ENCODE measurements at regions not wholly inside any gene's neighbourhood (a gene's known extent, or its start where the extent isn't known, plus 50 kb on each side); places are given as distances from the start of the nearest gene placed in this dataset.
"Not testable (repeated sequence)": the region's sequence is repeated elsewhere in the genome, so short reads cannot be mapped to it uniquely, and the experiment has no call there.

- Mint-ChIP-seq H3K36me3 (ENCODE audit: low read depth) (no peaks in the 10 kb centered on the region), H3K27me3 (ENCODE audit: low read depth) (peaks cover 3% of the 10 kb centered on the region), H3K4me3 (no peak overlapping the region), H3K9me3 (ENCODE audit: insufficient read depth) (no peaks in the 10 kb centered on the region), H3K27ac (no peak overlapping the region), H3K4me1 (ENCODE audit: low read depth) (no peaks in the 10 kb centered on the region)
- ChIA-PET POLR2A (no interaction called here), CTCF (no interaction called here)
- ATAC-seq (no peak), DNase-seq (no peak)
Measured at GRCh38 chr4:114034189-114034588, 54.7 kb upstream of the ARSJ start.

- Mint-ChIP-seq H3K9me3 (ENCODE audit: insufficient read depth) (no peaks in the 10 kb centered on the region), H3K27me3 (ENCODE audit: low read depth) (peaks cover 6% of the 10 kb centered on the region), H3K4me1 (ENCODE audit: low read depth) (peaks cover 9% of the 10 kb centered on the region), H3K27ac (no peak overlapping the region), H3K36me3 (ENCODE audit: low read depth) (no peaks in the 10 kb centered on the region), H3K4me3 (no peak overlapping the region)
- ATAC-seq = no peak
- CTCF ChIA-PET = no interaction called here
- no peak for DNase-seq
- POLR2A ChIA-PET = no interaction called here
Measured at GRCh38 chr4:114036426-114036825, 57.0 kb upstream of the ARSJ start.

GRCh38 chr4:114036864-114037263, 57.4 kb upstream of the ARSJ start:
- H3K27me3 Mint-ChIP-seq (ENCODE audit: low read depth) = peaks cover 6% of the 10 kb centered on the region
- no peaks in the 10 kb centered on the region for H3K9me3 Mint-ChIP-seq (ENCODE audit: insufficient read depth)
- no peak for DNase-seq
- H3K27ac Mint-ChIP-seq = no peak overlapping the region
- no peak overlapping the region for H3K4me3 Mint-ChIP-seq
- H3K36me3 Mint-ChIP-seq (ENCODE audit: low read depth) = no peaks in the 10 kb centered on the region
- no peak for ATAC-seq
- H3K4me1 Mint-ChIP-seq (ENCODE audit: low read depth) = peaks cover 9% of the 10 kb centered on the region
- CTCF ChIA-PET = no interaction called here
- POLR2A ChIA-PET = no interaction called here

- no peaks in the 10 kb centered on the region for H3K36me3 Mint-ChIP-seq (ENCODE audit: low read depth)
- H3K27ac Mint-ChIP-seq = no peak overlapping the region
- ATAC-seq (no peak), DNase-seq (no peak)
- H3K27me3 Mint-ChIP-seq (ENCODE audit: low read depth) = peaks cover 6% of the 10 kb centered on the region
- peaks cover 9% of the 10 kb centered on the region for H3K4me1 Mint-ChIP-seq (ENCODE audit: low read depth)
- no peak overlapping the region for H3K4me3 Mint-ChIP-seq
- POLR2A ChIA-PET = no interaction called here
- H3K9me3 Mint-ChIP-seq (ENCODE audit: insufficient read depth) = no peaks in the 10 kb centered on the region
- CTCF ChIA-PET = interaction anchor here (1.5 kb wide), 1 partner anchor 643 kb away, joined by 3 read pairs; no protein-coding TSS in a partner anchor
Measured at GRCh38 chr4:114037988-114038387, 58.5 kb upstream of the ARSJ start.

GRCh38 chr4:114038762-114039387, 59.4 kb upstream of the ARSJ start:
- Mint-ChIP-seq H3K9me3 (ENCODE audit: insufficient read depth) (no peaks in the 10 kb centered on the region), H3K36me3 (ENCODE audit: low read depth) (no peaks in the 10 kb centered on the region), H3K4me3 (no peak overlapping the region), H3K27ac (no peak overlapping the region), H3K4me1 (ENCODE audit: low read depth) (peaks cover 9% of the 10 kb centered on the region), H3K27me3 (ENCODE audit: low read depth) (peaks cover 6% of the 10 kb centered on the region)
- ChIA-PET POLR2A (interaction anchor here (0.5 kb wide), 1 partner anchor 65 kb away, joined by 3 read pairs; no protein-coding TSS in a partner anchor), CTCF (interaction anchor here (1.5 to 1.6 kb wide), 2 partner anchors 32 to 644 kb away, joined by 3 read pairs; no protein-coding TSS in a partner anchor)
- ATAC-seq (no peak), DNase-seq (no peak)

- DNase-seq = no peak
- peaks cover 6% of the 10 kb centered on the region for H3K27me3 Mint-ChIP-seq (ENCODE audit: low read depth)
Measured at GRCh38 chr4:114040319-114041116, 61.1 kb upstream of the ARSJ start.

GRCh38 chr4:114041117-114041475, 61.6 kb upstream of the ARSJ start:
- no peaks in the 10 kb centered on the region for H3K9me3 Mint-ChIP-seq (ENCODE audit: insufficient read depth)
- ATAC-seq = no peak
- DNase-seq = no peak
- H3K4me1 Mint-ChIP-seq (ENCODE audit: low read depth) = peaks cover 9% of the 10 kb centered on the region
- no peak overlapping the region for H3K4me3 Mint-ChIP-seq
- POLR2A ChIA-PET = no interaction called here
- H3K27ac Mint-ChIP-seq = no peak overlapping the region
- no peaks in the 10 kb centered on the region for H3K36me3 Mint-ChIP-seq (ENCODE audit: low read depth)
- CTCF ChIA-PET = no interaction called here
- peaks cover 6% of the 10 kb centered on the region for H3K27me3 Mint-ChIP-seq (ENCODE audit: low read depth)

More at GRCh38 chr4:114040319-114041116, 61.1 kb upstream of the ARSJ start:
- Mint-ChIP-seq H3K4me3 (no peak overlapping the region), H3K4me1 (ENCODE audit: low read depth) (peaks cover 9% of the 10 kb centered on the region), H3K9me3 (ENCODE audit: insufficient read depth) (no peaks in the 10 kb centered on the region), H3K27ac (no peak overlapping the region), H3K36me3 (ENCODE audit: low read depth) (no peaks in the 10 kb centered on the region)
- POLR2A ChIA-PET = no interaction called here
- CTCF ChIA-PET = interaction anchor here (0.9 to 1.6 kb wide), 2 partner anchors 30 to 120 kb away, joined by 3 to 4 read pairs; no protein-coding TSS in a partner anchor
- ATAC-seq = peak; percentile 42

- no peak for ATAC-seq
- no peak for DNase-seq
- POLR2A ChIA-PET = no interaction called here
- peaks cover 9% of the 10 kb centered on the region for H3K4me1 Mint-ChIP-seq (ENCODE audit: low read depth)
- no peaks in the 10 kb centered on the region for H3K36me3 Mint-ChIP-seq (ENCODE audit: low read depth)
- no peak overlapping the region for H3K4me3 Mint-ChIP-seq
- H3K9me3 Mint-ChIP-seq (ENCODE audit: insufficient read depth) = no peaks in the 10 kb centered on the region
- CTCF ChIA-PET = no interaction called here
- H3K27me3 Mint-ChIP-seq (ENCODE audit: low read depth) = peaks cover 3% of the 10 kb centered on the region
- no peak overlapping the region for H3K27ac Mint-ChIP-seq
Measured at GRCh38 chr4:114043116-114043515, 63.7 kb upstream of the ARSJ start.

GRCh38 chr4:114044351-114044750, 64.9 kb upstream of the ARSJ start:
- H3K27me3 Mint-ChIP-seq (ENCODE audit: low read depth); ATAC-seq; H3K9me3 Mint-ChIP-seq (ENCODE audit: insufficient read depth); H3K27ac Mint-ChIP-seq; POLR2A ChIA-PET; H3K36me3 Mint-ChIP-seq (ENCODE audit: low read depth); H3K4me1 Mint-ChIP-seq (ENCODE audit: low read depth); H3K4me3 Mint-ChIP-seq; DNase-seq: not testable (repeated sequence)
- CTCF ChIA-PET = interaction anchor here (0.6 kb wide), 1 partner anchor 139 kb away, joined by 3 read pairs; no protein-coding TSS in a partner anchor

GRCh38 chr4:114046331-114046730, 66.9 kb upstream of the ARSJ start:
- Mint-ChIP-seq H3K4me1 (ENCODE audit: low read depth) (no peaks in the 10 kb centered on the region), H3K27ac (no peak overlapping the region), H3K9me3 (ENCODE audit: insufficient read depth) (no peaks in the 10 kb centered on the region), H3K36me3 (ENCODE audit: low read depth) (no peaks in the 10 kb centered on the region), H3K4me3 (no peak overlapping the region), H3K27me3 (ENCODE audit: low read depth) (no peaks in the 10 kb centered on the region)
- ChIA-PET POLR2A (no interaction called here), CTCF (no interaction called here)
- DNase-seq (no peak), ATAC-seq (no peak)

GRCh38 chr4:114048154-114048553, 68.7 kb upstream of the ARSJ start:
- ATAC-seq; H3K9me3 Mint-ChIP-seq (ENCODE audit: insufficient read depth); DNase-seq; H3K4me1 Mint-ChIP-seq (ENCODE audit: low read depth); H3K36me3 Mint-ChIP-seq (ENCODE audit: low read depth); CTCF ChIA-PET; H3K4me3 Mint-ChIP-seq; POLR2A ChIA-PET; H3K27me3 Mint-ChIP-seq (ENCODE audit: low read depth); H3K27ac Mint-ChIP-seq: not testable (repeated sequence)

GRCh38 chr4:114052227-114052626, 72.8 kb upstream of the ARSJ start:
- Mint-ChIP-seq H3K4me3 (no peak overlapping the region), H3K27ac (no peak overlapping the region), H3K9me3 (ENCODE audit: insufficient read depth) (no peaks in the 10 kb centered on the region), H3K4me1 (ENCODE audit: low read depth) (no peaks in the 10 kb centered on the region), H3K36me3 (ENCODE audit: low read depth) (no peaks in the 10 kb centered on the region), H3K27me3 (ENCODE audit: low read depth) (peaks cover 2% of the 10 kb centered on the region)
- CTCF ChIA-PET = no interaction called here
- POLR2A ChIA-PET = no interaction called here
- DNase-seq = no peak
- ATAC-seq = no peak

Measured in activated CD8-positive, alpha-beta T cell treated with anti-CD3 and anti-CD28 coated beads, Interleukin-2, amount 10 ng/mL, durations not matched to agents 7 days and 5 days (primary cell).